ENCODE measurements at regions not wholly inside any gene's neighbourhood (a gene's known extent, or its start where the extent isn't known, plus 50 kb on each side); places are given as distances from the start of the nearest gene placed in this dataset.

DNA sequence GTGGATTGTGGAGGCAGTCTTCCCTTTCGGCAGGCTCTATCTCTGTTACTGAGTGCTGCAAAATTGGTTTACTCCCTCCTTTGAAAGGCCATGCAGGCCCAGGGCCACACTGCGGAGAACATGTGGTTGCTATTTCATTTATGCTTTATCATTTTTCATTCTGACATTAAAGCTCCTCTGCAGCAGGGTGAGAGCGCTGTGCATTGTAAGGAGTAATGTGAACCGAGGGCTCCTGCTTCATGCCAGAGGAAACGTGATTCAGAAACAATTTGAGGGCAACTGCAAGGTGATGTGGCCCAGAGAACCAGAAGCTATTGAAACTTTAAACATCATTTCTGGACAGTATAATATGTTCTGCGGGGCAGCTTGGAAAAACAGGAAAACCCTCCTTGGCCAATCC lies 341.6 kb upstream of the NT5C1B start:
- TF ChIP-seq, protein P1, sequence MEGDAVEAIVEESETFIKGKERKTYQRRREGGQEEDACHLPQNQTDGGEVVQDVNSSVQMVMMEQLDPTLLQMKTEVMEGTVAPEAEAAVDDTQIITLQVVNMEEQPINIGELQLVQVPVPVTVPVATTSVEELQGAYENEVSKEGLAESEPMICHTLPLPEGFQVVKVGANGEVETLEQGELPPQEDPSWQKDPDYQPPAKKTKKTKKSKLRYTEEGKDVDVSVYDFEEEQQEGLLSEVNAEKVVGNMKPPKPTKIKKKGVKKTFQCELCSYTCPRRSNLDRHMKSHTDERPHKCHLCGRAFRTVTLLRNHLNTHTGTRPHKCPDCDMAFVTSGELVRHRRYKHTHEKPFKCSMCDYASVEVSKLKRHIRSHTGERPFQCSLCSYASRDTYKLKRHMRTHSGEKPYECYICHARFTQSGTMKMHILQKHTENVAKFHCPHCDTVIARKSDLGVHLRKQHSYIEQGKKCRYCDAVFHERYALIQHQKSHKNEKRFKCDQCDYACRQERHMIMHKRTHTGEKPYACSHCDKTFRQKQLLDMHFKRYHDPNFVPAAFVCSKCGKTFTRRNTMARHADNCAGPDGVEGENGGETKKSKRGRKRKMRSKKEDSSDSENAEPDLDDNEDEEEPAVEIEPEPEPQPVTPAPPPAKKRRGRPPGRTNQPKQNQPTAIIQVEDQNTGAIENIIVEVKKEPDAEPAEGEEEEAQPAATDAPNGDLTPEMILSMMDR (IDR thresholded peaks at IDR 0.05 in 4 of 5, conservative IDR thresholded peaks at IDR 0.05 in 1 of 5): no peak
- TF ChIP-seq POLR2A (IDR thresholded peaks at IDR 0.05): no peak
